ENCODE measurements at regions not wholly inside any gene's neighbourhood (a gene's known extent, or its start where the extent isn't known, plus 50 kb on each side); places are given as distances from the start of the nearest gene placed in this dataset.
A peak's percentile ranks its signal among the peaks of the same experiment; 100 is the strongest.
"Not testable (repeated sequence)": the region's sequence is repeated elsewhere in the genome, so short reads cannot be mapped to it uniquely, and the experiment has no call there.

- TF ChIP-seq, protein P1, sequence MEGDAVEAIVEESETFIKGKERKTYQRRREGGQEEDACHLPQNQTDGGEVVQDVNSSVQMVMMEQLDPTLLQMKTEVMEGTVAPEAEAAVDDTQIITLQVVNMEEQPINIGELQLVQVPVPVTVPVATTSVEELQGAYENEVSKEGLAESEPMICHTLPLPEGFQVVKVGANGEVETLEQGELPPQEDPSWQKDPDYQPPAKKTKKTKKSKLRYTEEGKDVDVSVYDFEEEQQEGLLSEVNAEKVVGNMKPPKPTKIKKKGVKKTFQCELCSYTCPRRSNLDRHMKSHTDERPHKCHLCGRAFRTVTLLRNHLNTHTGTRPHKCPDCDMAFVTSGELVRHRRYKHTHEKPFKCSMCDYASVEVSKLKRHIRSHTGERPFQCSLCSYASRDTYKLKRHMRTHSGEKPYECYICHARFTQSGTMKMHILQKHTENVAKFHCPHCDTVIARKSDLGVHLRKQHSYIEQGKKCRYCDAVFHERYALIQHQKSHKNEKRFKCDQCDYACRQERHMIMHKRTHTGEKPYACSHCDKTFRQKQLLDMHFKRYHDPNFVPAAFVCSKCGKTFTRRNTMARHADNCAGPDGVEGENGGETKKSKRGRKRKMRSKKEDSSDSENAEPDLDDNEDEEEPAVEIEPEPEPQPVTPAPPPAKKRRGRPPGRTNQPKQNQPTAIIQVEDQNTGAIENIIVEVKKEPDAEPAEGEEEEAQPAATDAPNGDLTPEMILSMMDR (IDR thresholded peaks at IDR 0.05; ENCODE audit: low read depth, low read length), result peak; percentile 46
- H3K4me3 ChIP-seq (ENCODE audit: low read depth, low read length), result no peak overlapping the region
Observed at GRCh38 chr7:24381894-24382505, 98.0 kb downstream of the NPY start.

- TF ChIP-seq, protein P1 (IDR thresholded peaks at IDR 0.05; ENCODE audit: low read depth, low read length), result no peak
- no peak overlapping the region for H3K4me3 ChIP-seq (ENCODE audit: low read depth, low read length)
Observed at GRCh38 chr7:24383055-24383454, 99.1 kb downstream of the NPY start.

DNA sequence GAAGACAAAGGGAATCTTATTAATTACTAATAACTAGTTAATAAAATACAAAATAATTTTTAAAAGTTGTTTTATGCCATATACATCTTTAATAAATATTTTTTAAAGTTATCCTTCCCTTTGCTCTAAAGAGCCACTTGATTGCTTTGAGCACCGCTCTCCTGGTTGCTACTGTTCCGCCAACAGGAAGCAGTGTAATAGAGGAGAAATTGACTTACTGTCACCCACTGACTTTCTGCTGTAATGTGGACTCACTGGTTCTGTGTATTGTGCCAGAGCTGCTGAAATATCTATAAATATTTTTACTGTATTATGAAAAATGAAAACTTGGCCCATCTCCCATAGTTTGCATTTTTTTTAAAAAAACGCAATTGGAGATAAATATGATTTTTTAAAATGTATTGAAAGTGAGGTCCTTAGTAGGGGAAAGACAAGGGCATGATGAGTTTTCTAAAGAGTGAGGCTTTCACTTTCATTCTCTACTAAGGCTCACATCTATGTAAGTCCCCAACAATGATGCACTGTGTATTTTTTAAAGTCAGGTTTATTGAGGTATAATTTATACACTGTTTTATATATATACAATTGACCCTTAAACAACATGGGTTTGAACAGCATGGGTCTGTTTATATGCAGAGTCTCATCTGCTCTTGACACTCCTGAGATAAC is 100.5 kb downstream of the NPY start:
- TF ChIP-seq, protein P1 (IDR thresholded peaks at IDR 0.05; ENCODE audit: low read depth, low read length), result no peak
- no peak overlapping the region for H3K4me3 ChIP-seq (ENCODE audit: low read depth, low read length)

- H3K4me3 ChIP-seq (ENCODE audit: low read depth, low read length), result no peak overlapping the region
- TF ChIP-seq, protein P1 (IDR thresholded peaks at IDR 0.05; ENCODE audit: low read depth, low read length), result no peak
Observed at GRCh38 chr7:24388212-24388611, 104.2 kb downstream of the NPY start.

GRCh38 chr7:24390376-24391157 is 106.6 kb downstream of the NPY start:
- H3K4me3 ChIP-seq (ENCODE audit: low read depth, low read length), result no peak overlapping the region
- TF ChIP-seq, protein P1 (IDR thresholded peaks at IDR 0.05; ENCODE audit: low read depth, low read length), result no peak

DNA sequence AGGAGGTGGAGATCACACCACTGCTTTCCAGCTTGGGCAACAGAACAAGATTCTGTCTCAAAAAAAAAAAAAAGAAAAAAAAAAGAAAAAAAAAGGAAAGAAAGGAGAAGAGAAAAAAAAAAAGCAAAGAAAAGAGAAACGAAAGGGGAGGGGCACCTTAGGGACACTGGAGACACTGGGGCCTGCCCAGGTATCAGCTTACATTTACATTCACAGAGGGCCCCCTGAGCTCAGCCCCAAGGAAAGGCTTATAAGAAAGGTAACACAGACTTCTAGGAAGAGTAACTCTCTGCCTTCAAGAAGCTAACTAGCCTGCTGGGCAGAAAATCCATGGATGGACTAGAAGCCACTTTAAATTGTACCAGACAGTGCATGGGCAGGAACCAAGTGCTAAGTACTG is 108.8 kb downstream of the NPY start:
- no peak overlapping the region for H3K4me3 ChIP-seq (ENCODE audit: low read depth, low read length)
- TF ChIP-seq, protein P1 (IDR thresholded peaks at IDR 0.05; ENCODE audit: low read depth, low read length), result no peak

DNA sequence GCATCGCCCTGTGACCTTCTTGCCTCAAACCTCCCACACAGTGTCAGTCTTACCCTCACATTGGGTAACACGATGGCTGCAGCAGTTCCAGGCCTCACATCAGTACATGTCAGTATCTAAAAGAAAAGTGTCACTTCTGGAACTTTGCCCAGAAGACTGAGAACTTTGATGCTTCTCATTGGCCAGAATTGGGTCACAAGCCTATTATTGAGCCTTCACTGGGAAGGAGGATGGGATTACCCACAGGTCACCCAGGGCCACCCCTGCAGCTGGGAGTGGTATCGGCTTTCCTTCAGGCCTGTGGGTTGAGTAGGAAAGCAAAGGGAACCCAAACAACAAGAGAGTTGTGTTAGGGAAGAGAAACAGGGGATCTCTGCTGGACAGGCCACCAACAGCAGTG is 111.5 kb downstream of the NPY start:
- H3K4me3 ChIP-seq (ENCODE audit: low read depth, low read length), result no peak overlapping the region
- TF ChIP-seq, protein P1 (IDR thresholded peaks at IDR 0.05; ENCODE audit: low read depth, low read length), result no peak

DNA sequence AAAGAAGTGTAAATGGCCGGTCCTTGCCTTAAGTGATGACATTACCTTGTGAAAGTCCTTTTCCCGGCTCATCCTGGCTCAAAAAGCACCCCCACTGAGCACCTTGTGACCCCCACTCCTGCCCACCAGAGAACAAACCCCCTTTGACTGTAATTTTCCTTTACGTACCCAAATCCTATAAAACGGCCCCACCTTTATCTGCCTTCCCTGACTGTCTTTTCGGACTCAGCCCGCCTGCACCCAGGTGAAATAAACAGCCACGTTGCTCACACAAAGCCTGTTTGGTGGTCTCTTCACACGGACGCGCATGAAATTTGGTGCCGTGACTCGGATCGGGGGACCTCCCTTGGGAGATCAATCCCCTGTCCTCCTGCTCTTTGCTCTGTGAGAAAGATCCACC is 112.4 kb downstream of the NPY start:
- not testable (repeated sequence) for H3K4me3 ChIP-seq (ENCODE audit: low read depth, low read length)
